Epithelial cell of proximal tubule (primary cell): ENCODE measurements at regions not wholly inside any gene's neighbourhood (a gene's known extent, or its start where the extent isn't known, plus 50 kb on each side); places are given as distances from the start of the nearest gene placed in this dataset.

Experiments
- DNase-seq: peaks from one replicate; pipeline ENCODE4 v3.0.0-alpha.2; 2011; ENCODE audit warnings: low read depth
- H3K4me3 ChIP-seq: 2 replicates; pipeline ENCODE4 v1.5.1; 2011; ENCODE audit warnings: low read depth, mild to moderate bottlenecking, low read length
- CTCF ChIP-seq: conservative IDR thresholded peaks from 2 replicates; pipeline ENCODE4 v1.5.1; 2012; ENCODE audit warnings: low read depth, mild to moderate bottlenecking, low read length

DNA sequence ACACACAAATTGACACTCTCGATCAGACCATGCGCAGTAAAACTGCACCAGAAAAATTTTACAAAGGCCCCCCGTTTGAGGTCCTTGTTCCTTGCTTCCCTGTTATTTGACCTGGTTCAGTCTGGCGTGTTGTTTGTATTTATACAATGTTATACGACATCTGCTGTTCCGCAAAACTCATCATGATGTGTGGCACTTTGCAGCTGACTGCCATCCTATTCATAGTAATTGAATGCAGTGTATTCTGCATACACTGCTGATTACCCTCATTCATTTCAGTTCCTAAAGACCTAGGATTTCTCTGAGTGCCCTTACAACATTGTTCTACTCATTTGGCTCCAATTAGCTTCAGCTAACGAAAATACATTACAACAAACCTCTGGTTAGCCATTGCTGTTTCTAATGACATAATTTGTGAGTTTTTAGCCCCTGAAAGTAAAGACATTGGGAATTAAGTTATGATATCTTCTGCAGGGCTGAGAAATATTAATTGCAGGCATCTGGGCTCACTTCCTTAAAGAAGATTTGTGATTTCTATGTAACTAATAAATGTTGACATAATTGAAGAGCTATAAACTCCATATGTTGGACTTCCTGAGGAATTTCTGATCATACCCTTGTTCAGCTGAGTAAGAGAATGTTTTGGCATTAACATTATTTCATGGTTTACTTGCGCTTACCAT lies 75.7 kb downstream of the C3orf38 start:
- DNase-seq = no peak
- TF ChIP-seq CTCF = no peak
- H3K4me3 ChIP-seq = no peak overlapping the region

DNA sequence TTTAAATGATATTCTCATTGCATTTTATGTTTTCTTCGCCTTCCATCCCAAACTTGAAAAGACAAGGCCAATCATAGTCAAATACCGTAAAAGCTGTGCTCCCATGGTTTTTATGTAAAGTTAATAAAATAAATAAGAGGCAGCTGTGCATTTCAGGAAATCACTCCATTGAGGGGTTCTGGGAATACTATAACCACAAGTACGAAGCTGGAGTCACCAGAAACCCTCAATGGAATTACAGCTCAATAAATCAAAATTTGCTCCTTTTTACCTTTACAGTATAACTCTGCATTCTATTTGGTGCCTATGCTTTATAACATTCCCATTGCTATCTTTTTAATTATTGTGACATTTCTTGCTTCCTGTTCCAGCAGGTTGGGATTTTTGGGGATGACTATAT lies 77.2 kb downstream of the C3orf38 start:
- TF ChIP-seq CTCF = no peak
- no peak overlapping the region for H3K4me3 ChIP-seq
- no peak for DNase-seq

DNA sequence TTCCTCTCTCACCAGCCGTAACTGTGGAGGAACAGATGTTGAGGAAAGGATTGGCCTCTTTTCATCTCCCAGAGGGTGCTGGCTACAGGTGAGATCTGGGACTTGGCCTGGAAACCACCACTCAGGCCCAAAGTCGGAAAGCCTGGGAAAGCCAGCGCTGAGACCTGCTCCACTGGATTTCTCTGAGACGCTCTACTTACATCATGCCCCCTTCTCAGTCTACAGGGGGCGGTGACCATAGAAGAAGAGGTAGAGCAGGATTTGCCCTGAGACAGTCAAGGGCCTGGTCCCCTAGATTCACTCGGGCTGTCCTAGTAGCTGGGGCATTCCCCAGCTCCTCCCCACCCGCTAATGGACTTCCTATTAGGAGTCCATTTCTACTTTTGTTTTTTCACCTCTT lies 80.9 kb downstream of the C3orf38 start:
- no peak for TF ChIP-seq CTCF
- no peak overlapping the region for H3K4me3 ChIP-seq
- no peak for DNase-seq

DNA sequence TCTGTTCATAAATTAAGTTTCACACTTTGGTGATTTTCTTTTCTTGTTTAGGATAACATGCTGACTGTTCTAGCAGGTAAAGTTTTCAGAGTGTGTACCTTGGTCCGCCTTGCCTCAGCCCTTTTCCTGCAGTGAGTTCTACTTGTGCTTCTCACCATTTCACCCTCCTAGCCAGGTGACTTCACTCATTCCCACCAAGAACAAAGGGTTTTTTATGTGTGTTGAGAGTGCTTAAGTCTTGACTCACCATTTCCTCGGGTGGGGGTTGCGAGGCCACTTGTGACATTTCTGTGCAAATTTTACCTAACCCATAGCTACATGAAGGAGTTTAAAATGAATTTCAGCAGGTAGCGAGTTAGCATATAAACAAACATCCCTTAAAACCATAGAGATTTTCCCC lies 81.4 kb downstream of the C3orf38 start:
- no peak for TF ChIP-seq CTCF
- H3K4me3 ChIP-seq = no peak overlapping the region
- peak; percentile 4 for DNase-seq

- H3K4me3 ChIP-seq = no peak overlapping the region
- no peak for DNase-seq
- TF ChIP-seq CTCF = no peak
These were observed 81.9 kb downstream of the C3orf38 start for GRCh38 chr3:88231632-88232031.

DNA sequence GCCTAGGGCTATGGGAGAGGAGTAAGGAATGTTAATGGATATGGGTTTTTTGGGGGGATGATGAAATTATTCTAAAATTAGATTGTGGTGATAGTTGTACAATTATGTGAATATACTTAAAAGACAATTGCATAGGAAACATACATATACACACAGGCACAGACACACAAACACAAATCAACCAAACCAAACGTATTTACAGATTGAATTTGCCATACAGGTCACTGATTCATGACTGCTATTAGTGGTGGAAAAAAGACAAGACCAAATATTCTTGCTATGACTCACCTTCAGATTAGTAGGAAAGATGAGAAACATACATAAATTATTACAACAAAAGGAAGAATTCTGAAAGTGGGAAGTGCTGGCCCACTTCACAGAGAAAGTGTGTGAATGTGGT lies 85.3 kb downstream of the C3orf38 start:
- H3K4me3 ChIP-seq = no peak overlapping the region
- TF ChIP-seq CTCF = no peak
- DNase-seq = no peak

- no peak overlapping the region for H3K4me3 ChIP-seq
- TF ChIP-seq CTCF = no peak
- no peak for DNase-seq
These were observed 90.1 kb downstream of the C3orf38 start for GRCh38 chr3:88239870-88240269.
